ENCODE measurements at regions not wholly inside any gene's neighbourhood (a gene's known extent, or its start where the extent isn't known, plus 50 kb on each side); places are given as distances from the start of the nearest gene placed in this dataset.
A peak's percentile ranks its signal among the peaks of the same experiment; 100 is the strongest.

DNA sequence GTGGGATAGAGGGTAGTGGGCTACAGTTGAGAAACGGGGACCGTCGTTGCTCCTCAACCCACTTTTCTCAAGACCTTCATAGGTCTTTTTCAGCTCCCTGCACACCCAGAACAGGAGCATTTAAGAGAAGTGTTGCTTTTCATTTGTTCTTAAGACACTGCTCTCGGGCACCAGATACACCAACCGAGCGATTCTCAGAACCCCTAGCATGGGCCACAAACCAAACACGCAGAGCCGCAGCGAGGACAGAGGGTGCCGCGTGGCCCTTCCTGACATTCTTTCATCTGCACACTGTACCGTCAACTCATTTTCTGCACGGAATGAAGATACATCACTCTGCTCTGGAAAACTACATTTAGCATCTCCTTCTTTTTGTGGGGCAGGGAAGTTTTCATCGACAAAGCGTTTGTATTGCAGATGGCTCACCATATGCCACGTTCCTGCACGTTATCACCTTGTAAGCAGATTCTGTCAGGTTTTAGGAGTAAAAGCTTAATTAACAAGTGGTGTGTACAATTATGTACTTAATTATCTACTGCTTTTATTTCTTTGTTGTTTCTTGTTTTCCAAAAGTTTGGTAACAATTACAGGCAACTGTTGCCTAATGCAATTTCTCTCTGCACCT, 70.4 kb upstream of the MLN start:
- TF ChIP-seq Cebpa-rat (IDR thresholded peaks at IDR 0.05), result no peak
- no peak overlapping the region for H3K4me3 ChIP-seq
- peaks cover 25% of the 10 kb centered on the region for H3K4me1 ChIP-seq
- H3K9me3 ChIP-seq, result no peaks in the 10 kb centered on the region
- H3K4me2 ChIP-seq, result peak overlapping the region; percentile 82
- H3K27ac ChIP-seq, result no peak overlapping the region
- no peak overlapping the region for H3K9ac ChIP-seq
- H4K20me1 ChIP-seq, result no peaks in the 10 kb centered on the region
- H3K36me3 ChIP-seq, result no peaks in the 10 kb centered on the region
- H3K27me3 ChIP-seq, result no peaks in the 10 kb centered on the region

DNA sequence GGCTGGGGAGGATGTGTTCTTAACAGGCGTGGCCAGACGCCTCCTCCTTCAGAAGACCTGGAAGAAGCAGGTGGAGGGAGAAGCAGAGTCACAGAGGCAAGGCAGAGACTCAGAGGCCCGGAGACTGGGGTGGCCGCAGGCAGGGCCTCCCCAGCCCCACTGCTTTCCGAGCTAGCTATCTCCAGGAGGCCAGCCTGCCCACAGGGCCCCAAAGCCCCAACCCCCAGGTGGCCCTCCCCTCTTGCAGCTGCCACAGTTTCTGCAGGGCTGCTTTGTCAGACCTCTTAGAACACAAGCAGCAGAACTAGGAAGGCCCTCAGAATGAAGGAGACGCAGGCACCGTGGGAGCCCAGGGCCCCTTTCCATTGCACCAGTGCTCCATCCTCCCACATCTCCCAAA, 69.0 kb upstream of the MLN start:
- H3K36me3 ChIP-seq, result no peaks in the 10 kb centered on the region
- no peak overlapping the region for H3K27ac ChIP-seq
- no peak overlapping the region for H3K9ac ChIP-seq
- no peaks in the 10 kb centered on the region for H3K9me3 ChIP-seq
- H3K4me3 ChIP-seq, result no peak overlapping the region
- peaks cover 25% of the 10 kb centered on the region for H3K4me1 ChIP-seq
- H3K4me2 ChIP-seq, result no peak overlapping the region
- no peak for TF ChIP-seq Cebpa-rat (IDR thresholded peaks at IDR 0.05)
- no peaks in the 10 kb centered on the region for H3K27me3 ChIP-seq
- no peaks in the 10 kb centered on the region for H4K20me1 ChIP-seq

DNA sequence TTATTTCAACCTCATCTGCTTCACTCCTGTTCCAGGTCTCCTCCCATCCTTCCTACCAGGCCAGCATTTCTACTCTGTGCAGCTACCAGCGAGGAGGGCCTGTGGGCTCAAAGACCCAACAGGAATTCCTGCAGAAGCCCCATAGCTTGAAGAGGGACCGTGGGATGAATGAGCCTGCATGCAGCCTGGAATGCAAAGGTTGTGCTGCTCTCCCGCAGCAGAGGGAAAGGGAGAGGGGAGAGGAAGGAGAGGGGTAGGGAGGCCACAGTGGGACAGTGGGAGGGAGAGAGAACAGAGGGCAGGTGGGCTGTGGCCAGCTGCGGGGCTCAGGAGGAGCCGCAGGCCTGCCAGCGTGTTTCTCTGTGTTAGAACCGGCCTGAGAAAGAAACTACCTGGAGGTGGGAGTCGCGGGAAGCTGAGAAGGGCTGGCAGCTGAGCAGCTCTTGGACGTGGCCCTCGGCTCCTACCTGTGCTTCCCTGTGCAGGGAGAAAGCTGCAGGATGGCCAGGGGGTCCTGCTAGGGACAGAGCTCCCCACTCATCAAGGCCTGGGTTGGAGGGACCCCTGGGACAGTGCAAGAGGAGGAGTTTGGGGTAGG, 66.1 kb upstream of the MLN start:
- H3K36me3 ChIP-seq, result no peaks in the 10 kb centered on the region
- H3K9ac ChIP-seq, result no peak overlapping the region
- H3K27ac ChIP-seq, result no peak overlapping the region
- TF ChIP-seq Cebpa-rat (IDR thresholded peaks at IDR 0.05), result no peak
- no peaks in the 10 kb centered on the region for H4K20me1 ChIP-seq
- no peak overlapping the region for H3K4me2 ChIP-seq
- H3K27me3 ChIP-seq, result no peaks in the 10 kb centered on the region
- peaks cover 5% of the 10 kb centered on the region; the same call in 1 of the 2 replicates for H3K9me3 ChIP-seq
- H3K4me3 ChIP-seq, result no peak overlapping the region
- peaks cover 6% of the 10 kb centered on the region for H3K4me1 ChIP-seq

DNA sequence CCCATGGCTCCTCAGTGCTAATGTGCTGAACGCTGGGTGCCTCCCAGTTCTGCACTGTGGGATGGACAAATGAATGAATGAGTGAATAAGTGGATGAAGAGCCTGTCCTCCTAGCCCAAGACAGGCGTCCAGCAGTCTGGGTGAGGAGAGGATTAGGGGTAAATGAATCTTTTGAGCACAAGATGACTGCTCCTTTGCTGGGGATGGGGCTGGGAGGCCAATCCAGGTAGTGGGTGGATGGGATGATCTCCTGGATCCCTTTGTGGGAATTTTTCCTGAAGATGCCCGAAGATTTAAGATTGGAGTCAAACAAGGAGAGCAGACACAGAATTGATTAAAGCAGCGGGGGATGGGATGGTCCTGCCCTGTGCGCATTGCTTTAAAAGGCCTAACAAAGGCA, 65.3 kb upstream of the MLN start:
- no peak overlapping the region for H3K27ac ChIP-seq
- no peaks in the 10 kb centered on the region for H3K27me3 ChIP-seq
- no peaks in the 10 kb centered on the region for H4K20me1 ChIP-seq
- peaks cover 5% of the 10 kb centered on the region; the same call in 1 of the 2 replicates for H3K9me3 ChIP-seq
- H3K4me2 ChIP-seq, result no peak overlapping the region
- TF ChIP-seq Cebpa-rat (IDR thresholded peaks at IDR 0.05), result no peak
- H3K4me3 ChIP-seq, result no peak overlapping the region
- no peak overlapping the region for H3K9ac ChIP-seq
- H3K4me1 ChIP-seq, result no peaks in the 10 kb centered on the region
- no peaks in the 10 kb centered on the region for H3K36me3 ChIP-seq

DNA sequence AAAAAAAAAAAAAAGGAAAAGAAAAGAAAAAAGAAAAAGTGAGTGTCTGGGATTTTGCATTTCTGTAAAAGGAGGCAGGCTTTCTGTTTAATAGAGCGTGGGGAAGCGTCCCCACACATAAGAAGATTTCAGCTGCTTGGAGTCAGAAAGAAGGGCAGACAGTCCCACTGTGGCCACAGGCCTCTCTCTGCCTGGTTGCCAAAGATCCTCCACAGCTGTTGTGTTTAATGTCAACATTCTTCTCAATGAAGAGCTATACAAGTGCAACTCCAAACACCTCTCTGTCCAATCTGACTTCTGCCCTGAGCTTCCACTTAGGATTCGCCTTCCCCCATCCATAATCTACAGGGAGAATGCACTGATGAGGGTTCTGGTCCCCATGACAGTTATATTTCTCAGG, 64.3 kb upstream of the MLN start:
- Histone ChIP-seq H3K9ac (no peak overlapping the region), H3K4me1 (no peaks in the 10 kb centered on the region), H3K27me3 (no peaks in the 10 kb centered on the region), H3K36me3 (no peaks in the 10 kb centered on the region), H4K20me1 (no peaks in the 10 kb centered on the region), H3K9me3 (peaks cover 5% of the 10 kb centered on the region; the same call in 1 of the 2 replicates), H3K4me2 (no peak overlapping the region), H3K27ac (no peak overlapping the region), H3K4me3 (no peak overlapping the region)
- TF ChIP-seq Cebpa-rat (IDR thresholded peaks at IDR 0.05), result no peak

DNA sequence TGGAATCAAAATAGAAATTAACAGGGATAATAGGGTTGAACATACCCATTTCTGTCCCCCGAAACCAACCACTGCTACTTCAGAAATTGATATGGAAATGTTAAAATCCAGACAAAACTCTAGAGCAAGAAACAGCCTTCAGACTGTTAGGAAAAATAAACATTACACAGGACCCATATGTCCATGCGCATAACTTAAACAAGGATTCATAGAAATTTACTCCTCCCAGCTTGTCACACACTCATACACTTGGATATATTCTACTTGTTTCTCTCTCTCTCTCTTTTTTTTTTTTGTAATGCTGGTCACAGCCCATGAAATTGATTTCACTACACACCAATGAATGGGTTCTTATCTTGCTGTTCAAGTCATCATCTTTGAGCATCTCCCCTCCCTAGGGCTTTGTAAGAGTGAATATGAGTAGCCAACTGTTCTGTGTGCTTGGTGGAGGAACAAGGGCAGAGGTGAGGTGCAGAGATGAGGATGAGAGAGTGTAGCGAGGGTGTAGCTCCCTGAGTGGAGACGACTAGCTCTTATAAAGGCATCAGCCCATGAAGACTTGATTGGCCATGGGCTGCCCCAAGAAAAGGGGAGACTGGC, 61.8 kb upstream of the MLN start:
- Histone ChIP-seq H3K36me3 (no peaks in the 10 kb centered on the region), H3K27ac (no peak overlapping the region), H3K9me3 (peaks cover 5% of the 10 kb centered on the region; the same call in 1 of the 2 replicates), H3K4me3 (no peak overlapping the region), H3K4me2 (no peak overlapping the region), H3K4me1 (peaks cover 7% of the 10 kb centered on the region; the same call in 1 of the 2 replicates), H4K20me1 (no peaks in the 10 kb centered on the region), H3K27me3 (peaks cover 13% of the 10 kb centered on the region), H3K9ac (no peak overlapping the region)
- TF ChIP-seq Cebpa-rat (IDR thresholded peaks at IDR 0.05), result no peak

DNA sequence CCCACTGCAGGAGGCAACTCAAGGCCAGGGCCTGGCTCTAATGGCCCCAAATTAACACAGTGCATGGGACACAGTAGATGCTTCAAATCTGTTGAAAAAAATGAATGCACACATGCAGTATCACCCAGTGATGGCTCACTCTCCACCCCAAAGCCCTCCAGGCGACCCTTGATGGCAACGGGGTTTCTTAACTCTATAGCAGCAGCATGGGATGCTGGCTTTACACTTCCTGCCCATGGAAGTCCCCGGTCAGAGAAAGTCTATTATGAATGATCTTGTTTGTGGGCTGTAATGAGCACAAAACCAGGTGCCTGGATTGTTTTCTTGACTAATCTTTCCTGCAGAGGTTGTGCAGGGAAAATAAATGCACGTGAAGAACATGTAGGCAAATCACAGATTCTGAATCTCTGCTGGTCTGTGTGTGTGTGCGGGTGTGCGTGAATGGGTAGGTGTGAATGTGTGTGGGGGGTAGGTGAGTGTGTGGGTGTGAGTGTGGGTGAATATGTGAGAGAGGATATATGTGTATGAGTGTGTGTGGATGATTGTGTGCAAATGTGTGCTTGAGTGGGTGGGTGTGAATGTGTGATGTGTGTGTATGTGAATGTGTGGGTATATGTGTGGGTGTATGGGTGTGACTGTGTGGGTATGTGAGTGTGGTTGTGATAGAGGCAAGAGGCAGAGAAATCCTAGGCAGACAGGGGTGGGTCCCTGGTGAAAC, 60.1 kb upstream of the MLN start:
- no peak overlapping the region for H3K27ac ChIP-seq
- peaks cover 5% of the 10 kb centered on the region; the same call in 1 of the 2 replicates for H3K9me3 ChIP-seq
- peaks cover 30% of the 10 kb centered on the region for H3K27me3 ChIP-seq
- peaks cover 13% of the 10 kb centered on the region; the same call in 1 of the 2 replicates for H4K20me1 ChIP-seq
- peaks cover 7% of the 10 kb centered on the region; the same call in 1 of the 2 replicates for H3K4me1 ChIP-seq
- no peak overlapping the region for H3K4me2 ChIP-seq
- no peak for TF ChIP-seq Cebpa-rat (IDR thresholded peaks at IDR 0.05)
- no peaks in the 10 kb centered on the region for H3K36me3 ChIP-seq
- no peak overlapping the region for H3K4me3 ChIP-seq
- H3K9ac ChIP-seq, result no peak overlapping the region

DNA sequence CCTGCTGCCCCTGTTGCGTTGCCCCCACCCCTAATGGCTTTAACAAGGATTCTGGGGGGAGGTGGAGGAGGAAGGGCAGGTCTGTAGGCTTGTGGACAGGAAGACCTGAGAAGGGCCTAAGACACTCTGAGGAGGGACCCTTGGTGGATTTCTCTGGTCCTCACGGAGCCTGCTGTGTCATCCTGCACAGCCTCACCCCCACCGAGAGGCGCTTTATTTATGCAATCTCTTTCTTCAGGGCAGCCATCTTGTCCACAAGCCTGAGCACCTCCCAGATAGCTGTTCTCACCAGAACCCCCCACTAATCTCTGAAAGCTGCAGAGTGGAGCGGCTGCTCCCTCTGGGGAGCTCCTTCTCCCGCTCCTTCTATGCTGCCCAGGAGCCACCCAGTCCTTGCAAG, 59.3 kb upstream of the MLN start:
- TF ChIP-seq Cebpa-rat (IDR thresholded peaks at IDR 0.05), result no peak
- no peak overlapping the region for H3K27ac ChIP-seq
- peaks cover 5% of the 10 kb centered on the region; the same call in 1 of the 2 replicates for H3K9me3 ChIP-seq
- H3K4me2 ChIP-seq, result no peak overlapping the region
- H3K9ac ChIP-seq, result no peak overlapping the region
- peaks cover 19% of the 10 kb centered on the region; the same call in 1 of the 2 replicates for H4K20me1 ChIP-seq
- H3K4me3 ChIP-seq, result no peak overlapping the region
- peaks cover 38% of the 10 kb centered on the region for H3K27me3 ChIP-seq
- peaks cover 7% of the 10 kb centered on the region for H3K4me1 ChIP-seq
- no peaks in the 10 kb centered on the region for H3K36me3 ChIP-seq

DNA sequence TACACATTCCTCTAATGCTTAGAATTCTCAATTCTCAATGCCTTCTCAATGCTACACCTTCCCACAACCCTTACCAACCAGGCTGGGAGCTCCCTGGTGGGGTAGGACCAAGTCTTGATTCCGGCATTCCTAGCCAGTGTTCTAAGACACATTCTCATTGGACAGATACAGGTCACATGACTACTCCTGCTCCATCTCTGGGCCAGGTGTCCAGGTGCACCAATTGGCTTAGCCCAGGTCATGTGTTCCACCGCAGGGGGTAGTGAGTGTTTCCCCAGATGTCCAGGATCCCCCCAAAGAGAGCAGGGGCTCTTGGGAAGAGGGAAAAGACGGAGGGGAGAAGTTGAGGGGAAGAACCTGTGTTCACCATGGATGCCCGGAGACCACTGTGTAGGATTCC, 58.7 kb upstream of the MLN start:
- TF ChIP-seq Cebpa-rat (IDR thresholded peaks at IDR 0.05), result no peak
- Histone ChIP-seq H3K9me3 (peaks cover 5% of the 10 kb centered on the region; the same call in 1 of the 2 replicates), H3K27ac (no peak overlapping the region), H3K27me3 (peaks cover 43% of the 10 kb centered on the region), H3K4me2 (no peak overlapping the region), H3K4me3 (no peak overlapping the region), H4K20me1 (peaks cover 24% of the 10 kb centered on the region), H3K9ac (no peak overlapping the region), H3K36me3 (no peaks in the 10 kb centered on the region), H3K4me1 (peaks cover 13% of the 10 kb centered on the region)

DNA sequence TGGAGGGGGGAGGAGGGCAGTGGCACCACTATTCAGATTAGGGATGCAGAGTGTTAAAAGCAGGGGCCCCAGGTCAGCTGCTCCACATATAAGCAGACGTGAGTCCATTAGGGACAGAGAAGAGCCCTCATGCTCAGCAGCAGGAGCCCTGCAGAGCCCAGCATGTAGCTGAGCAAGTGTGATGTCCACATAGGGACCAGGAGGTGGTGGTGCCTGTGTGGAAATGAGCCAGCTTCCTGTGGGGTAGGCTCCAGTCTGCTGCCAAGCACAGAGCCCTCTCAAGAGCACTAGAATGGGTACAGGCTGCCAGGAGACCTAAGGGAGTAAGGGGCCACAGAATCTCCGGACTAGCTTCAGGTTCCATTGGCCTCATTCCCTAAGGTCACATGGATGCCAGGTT, 57.9 kb upstream of the MLN start:
- Histone ChIP-seq H3K27ac (no peak overlapping the region), H3K4me3 (no peak overlapping the region), H3K36me3 (no peaks in the 10 kb centered on the region), H3K9me3 (peaks cover 5% of the 10 kb centered on the region; the same call in 1 of the 2 replicates), H3K9ac (no peak overlapping the region), H3K4me1 (peaks cover 21% of the 10 kb centered on the region), H3K27me3 (peaks cover 51% of the 10 kb centered on the region), H3K4me2 (no peak overlapping the region), H4K20me1 (peaks cover 32% of the 10 kb centered on the region)
- TF ChIP-seq Cebpa-rat (IDR thresholded peaks at IDR 0.05), result no peak

Data from BLaER1 (cell line).